Brain microvascular endothelial cell (primary cell): ENCODE measurements at regions not wholly inside any gene's neighbourhood (a gene's known extent, or its start where the extent isn't known, plus 50 kb on each side); places are given as distances from the start of the nearest gene placed in this dataset.

Source experiments
- DNase-seq: peaks from one replicate; pipeline ENCODE4 v3.0.0-alpha.2; 2020
- H3K27ac ChIP-seq: fragments of 250-450 bp; sonication (Bioruptor Pico); 2 replicates; pipeline ENCODE4 v1.5.1; 2020; ENCODE audit warnings: mild to moderate bottlenecking, moderate library complexity
- H3K27me3 ChIP-seq: fragments of 250-450 bp; sonication (Bioruptor Pico); replicated peaks from 2 replicates; pipeline ENCODE4 v1.5.1; 2020; ENCODE audit warnings: mild to moderate bottlenecking
- H3K36me3 ChIP-seq: fragments of 250-450 bp; sonication (Bioruptor Pico); replicated peaks from 2 replicates; pipeline ENCODE4 v1.5.1; 2020; ENCODE audit warnings: mild to moderate bottlenecking
- H3K4me3 ChIP-seq: 2 replicates; pipeline ENCODE4 v1.5.1; 2011; ENCODE audit warnings: low read depth, mild to moderate bottlenecking, control low read depth, low read length, moderate library complexity
- in situ Hi-C: cut with HindIII; loops from 2 replicates; pipeline ENCODE4 v1.10.0; 2017; ENCODE audit warnings: low sequenced_read_pairs, low pct_ligation_motif_present
- TF ChIP-seq, protein P1 (sequence below): IDR thresholded peaks from 2 replicates; pipeline ENCODE4 v1.5.1; 2011; ENCODE audit warnings: low read depth, mild to moderate bottlenecking, moderate library complexity, low read length, control low read depth, inconsistent platforms; ENCODE audit errors: missing control alignments

- Histone ChIP-seq H3K36me3 (no peaks in the 10 kb centered on the region), H3K4me3 (no peak overlapping the region), H3K27ac (no peak overlapping the region), H3K27me3 (no peaks in the 10 kb centered on the region)
- TF ChIP-seq, protein P1, sequence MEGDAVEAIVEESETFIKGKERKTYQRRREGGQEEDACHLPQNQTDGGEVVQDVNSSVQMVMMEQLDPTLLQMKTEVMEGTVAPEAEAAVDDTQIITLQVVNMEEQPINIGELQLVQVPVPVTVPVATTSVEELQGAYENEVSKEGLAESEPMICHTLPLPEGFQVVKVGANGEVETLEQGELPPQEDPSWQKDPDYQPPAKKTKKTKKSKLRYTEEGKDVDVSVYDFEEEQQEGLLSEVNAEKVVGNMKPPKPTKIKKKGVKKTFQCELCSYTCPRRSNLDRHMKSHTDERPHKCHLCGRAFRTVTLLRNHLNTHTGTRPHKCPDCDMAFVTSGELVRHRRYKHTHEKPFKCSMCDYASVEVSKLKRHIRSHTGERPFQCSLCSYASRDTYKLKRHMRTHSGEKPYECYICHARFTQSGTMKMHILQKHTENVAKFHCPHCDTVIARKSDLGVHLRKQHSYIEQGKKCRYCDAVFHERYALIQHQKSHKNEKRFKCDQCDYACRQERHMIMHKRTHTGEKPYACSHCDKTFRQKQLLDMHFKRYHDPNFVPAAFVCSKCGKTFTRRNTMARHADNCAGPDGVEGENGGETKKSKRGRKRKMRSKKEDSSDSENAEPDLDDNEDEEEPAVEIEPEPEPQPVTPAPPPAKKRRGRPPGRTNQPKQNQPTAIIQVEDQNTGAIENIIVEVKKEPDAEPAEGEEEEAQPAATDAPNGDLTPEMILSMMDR: no peak
- no peak for DNase-seq
- in situ Hi-C loops: no loop called here
Measured at GRCh38 chr2:150792780-150793300, 305.4 kb upstream of the RND3 start.

- H3K27me3 ChIP-seq: no peaks in the 10 kb centered on the region
- no peak overlapping the region for H3K27ac ChIP-seq
- in situ Hi-C loops: no loop called here
- no peaks in the 10 kb centered on the region for H3K36me3 ChIP-seq
- DNase-seq: no peak
- H3K4me3 ChIP-seq: no peak overlapping the region
- TF ChIP-seq, protein P1: no peak
Measured at GRCh38 chr2:150791567-150791966, 304.1 kb upstream of the RND3 start.

DNA sequence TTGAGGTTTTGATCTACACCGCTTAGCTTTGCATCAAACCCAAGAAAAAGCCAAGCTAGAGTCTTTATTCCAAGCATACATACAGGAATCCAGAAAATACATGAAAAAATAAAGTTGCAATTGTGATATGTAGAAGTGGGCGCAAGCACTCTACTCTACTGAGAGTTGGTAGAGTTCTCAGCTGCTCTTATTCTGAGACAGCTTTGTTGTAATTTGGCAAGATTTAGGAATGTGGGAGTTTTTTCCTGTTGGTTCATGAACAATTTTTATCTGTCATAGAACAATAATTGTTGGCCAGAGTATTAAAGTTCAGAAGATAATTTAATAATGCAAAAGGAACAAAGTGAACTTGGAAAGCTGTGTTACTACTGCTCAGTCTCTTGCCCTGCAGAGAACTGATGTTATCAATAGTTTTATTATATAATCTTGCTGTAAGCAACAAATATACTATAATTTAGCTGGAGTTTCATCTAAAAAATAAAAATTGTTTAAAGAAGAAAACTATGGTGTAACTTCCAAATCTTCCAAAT, 302.0 kb upstream of the RND3 start:
- DNase-seq: no peak
- Histone ChIP-seq H3K36me3 (no peaks in the 10 kb centered on the region), H3K27ac (no peak overlapping the region), H3K4me3 (no peak overlapping the region), H3K27me3 (no peaks in the 10 kb centered on the region)
- TF ChIP-seq, protein P1: no peak
- in situ Hi-C loops: no loop called here

DNA sequence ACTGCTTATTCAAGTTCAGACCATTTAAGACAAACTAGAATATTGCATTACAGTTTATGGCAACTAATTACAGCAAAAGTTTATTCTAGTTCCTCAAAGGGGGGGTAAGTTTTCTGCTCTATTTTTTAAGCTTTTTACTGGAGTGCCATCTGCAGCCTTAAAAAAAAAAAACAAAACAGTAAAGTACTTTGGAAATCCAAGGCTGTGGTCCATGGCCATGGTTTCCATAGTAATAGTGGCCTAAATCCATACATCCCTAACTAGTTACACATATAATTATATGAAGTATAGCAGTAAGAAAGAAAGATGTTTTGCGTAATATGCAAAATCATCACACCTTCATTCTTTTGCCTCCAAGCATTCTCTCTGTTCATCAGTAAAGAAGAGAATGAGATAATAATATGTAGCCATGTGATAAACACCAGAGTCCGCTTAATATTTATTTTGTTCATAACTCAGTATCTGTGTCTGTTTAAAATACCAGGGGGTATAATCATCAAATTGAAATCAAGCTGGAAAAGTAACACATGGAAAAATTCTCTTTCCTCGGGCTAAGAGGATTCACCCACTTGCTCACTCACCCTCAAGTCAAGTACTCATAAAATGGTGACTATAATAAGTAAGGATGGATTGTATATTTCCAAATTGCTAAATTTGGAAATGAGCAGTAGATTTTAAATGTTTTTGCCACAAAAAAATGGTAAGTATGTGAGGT, 301.1 kb upstream of the RND3 start:
- no peak for DNase-seq
- H3K27me3 ChIP-seq: no peaks in the 10 kb centered on the region
- TF ChIP-seq, protein P1: no peak
- no peak overlapping the region for H3K27ac ChIP-seq
- in situ Hi-C loops: no loop called here
- H3K4me3 ChIP-seq: no peak overlapping the region
- no peaks in the 10 kb centered on the region for H3K36me3 ChIP-seq

DNA sequence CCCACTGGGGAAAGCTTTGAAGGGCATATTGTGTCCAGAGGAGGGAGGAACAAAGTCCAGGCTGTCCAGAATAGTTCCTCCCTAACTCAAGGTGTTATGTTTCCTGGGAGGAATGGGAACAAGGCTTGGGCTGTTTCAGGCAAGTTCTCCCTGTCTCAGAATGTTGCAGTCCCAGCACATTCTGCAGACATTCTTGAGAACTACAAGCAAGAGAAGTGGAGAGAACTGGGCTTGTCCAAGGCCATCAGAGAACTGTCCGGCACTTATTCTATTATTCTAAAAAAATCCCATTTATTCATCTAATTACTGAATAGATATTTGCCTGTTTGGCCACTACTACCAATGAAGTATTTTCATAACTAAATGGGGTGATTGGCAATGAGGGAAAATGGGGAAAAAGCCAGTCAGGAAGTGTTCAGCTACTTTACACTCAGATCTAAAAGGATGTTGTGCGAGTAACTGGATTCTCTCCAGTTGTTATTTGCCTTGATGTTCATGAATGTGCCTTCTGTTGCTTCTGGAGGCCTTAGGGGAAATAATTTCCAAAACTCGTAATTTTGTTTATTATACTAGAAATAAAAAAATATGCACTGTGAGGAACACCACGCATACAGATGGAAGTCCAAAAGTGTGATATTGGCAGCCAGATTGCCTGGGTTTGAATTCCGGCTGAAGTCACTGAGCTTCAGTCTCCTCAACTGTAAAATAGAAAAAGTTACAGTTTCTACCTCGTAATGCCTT, 300.1 kb upstream of the RND3 start:
- Histone ChIP-seq H3K27me3 (no peaks in the 10 kb centered on the region), H3K4me3 (no peak overlapping the region), H3K27ac (no peak overlapping the region), H3K36me3 (no peaks in the 10 kb centered on the region)
- TF ChIP-seq, protein P1: no peak
- DNase-seq: no peak
- in situ Hi-C loops: no loop called here
